ENCODE measurements at regions not wholly inside any gene's neighbourhood (a gene's known extent, or its start where the extent isn't known, plus 50 kb on each side); places are given as distances from the start of the nearest gene placed in this dataset.

- Histone ChIP-seq H3K79me2 (ENCODE audit: insufficient read depth, low read depth) (no peaks in the 10 kb centered on the region), H3K4me3 (IDR thresholded peaks at IDR 0.05; ENCODE audit: insufficient read depth, low read depth, low read length) (no peak overlapping the region), H3K36me3 (ENCODE audit: insufficient read depth) (no peaks in the 10 kb centered on the region), H3K27ac (no peak overlapping the region), H3K9ac (no peak overlapping the region), H4K20me1 (ENCODE audit: insufficient read depth) (no peaks in the 10 kb centered on the region), H3K4me2 (no peak overlapping the region), H3K27me3 (ENCODE audit: insufficient read depth, low read depth) (no peaks in the 10 kb centered on the region), H3K4me1 (ENCODE audit: low read depth, poor library complexity, severe bottlenecking) (peaks cover 24% of the 10 kb centered on the region), H2AFZ (ENCODE audit: low read depth) (no peak overlapping the region)
- no peak for TF ChIP-seq CTCF (conservative IDR thresholded peaks at IDR 0.05; ENCODE audit: low read depth, low read length)
Observed at GRCh38 chr14:89644641-89645040, 227.6 kb upstream of the FOXN3 start.

- Histone ChIP-seq H3K79me2 (ENCODE audit: insufficient read depth, low read depth) (no peaks in the 10 kb centered on the region), H3K4me3 (IDR thresholded peaks at IDR 0.05; ENCODE audit: insufficient read depth, low read depth, low read length) (no peak overlapping the region), H3K36me3 (ENCODE audit: insufficient read depth) (no peaks in the 10 kb centered on the region), H3K4me1 (ENCODE audit: low read depth, poor library complexity, severe bottlenecking) (peaks cover 27% of the 10 kb centered on the region), H3K9ac (0 out of 2 replicates have a peak overlapping the region, but pooled peaks have one; percentile 8), H4K20me1 (ENCODE audit: insufficient read depth) (no peaks in the 10 kb centered on the region), H3K27ac (peak overlapping the region; percentile 52), H2AFZ (ENCODE audit: low read depth) (no peak overlapping the region), H3K27me3 (ENCODE audit: insufficient read depth, low read depth) (no peaks in the 10 kb centered on the region), H3K4me2 (peak overlapping the region; percentile 62)
- no peak for TF ChIP-seq CTCF (conservative IDR thresholded peaks at IDR 0.05; ENCODE audit: low read depth, low read length)
Observed at GRCh38 chr14:89641495-89642175, 224.6 kb upstream of the FOXN3 start.

- Histone ChIP-seq H3K4me2 (no peak overlapping the region), H2AFZ (ENCODE audit: low read depth) (no peak overlapping the region), H3K79me2 (ENCODE audit: insufficient read depth, low read depth) (no peaks in the 10 kb centered on the region), H3K27ac (no peak overlapping the region), H3K27me3 (ENCODE audit: insufficient read depth, low read depth) (no peaks in the 10 kb centered on the region), H3K36me3 (ENCODE audit: insufficient read depth) (no peaks in the 10 kb centered on the region), H3K4me1 (ENCODE audit: low read depth, poor library complexity, severe bottlenecking) (peaks cover 27% of the 10 kb centered on the region), H4K20me1 (ENCODE audit: insufficient read depth) (no peaks in the 10 kb centered on the region), H3K9ac (no peak overlapping the region), H3K4me3 (IDR thresholded peaks at IDR 0.05; ENCODE audit: insufficient read depth, low read depth, low read length) (no peak overlapping the region)
- TF ChIP-seq CTCF (conservative IDR thresholded peaks at IDR 0.05; ENCODE audit: low read depth, low read length), result no peak
Observed at GRCh38 chr14:89640141-89640540, 223.1 kb upstream of the FOXN3 start.

GRCh38 chr14:89639687-89640086 is 222.7 kb upstream of the FOXN3 start:
- Histone ChIP-seq H3K36me3 (ENCODE audit: insufficient read depth) (no peaks in the 10 kb centered on the region), H3K4me1 (ENCODE audit: low read depth, poor library complexity, severe bottlenecking) (peaks cover 27% of the 10 kb centered on the region), H4K20me1 (ENCODE audit: insufficient read depth) (no peaks in the 10 kb centered on the region), H3K27ac (no peak overlapping the region), H2AFZ (ENCODE audit: low read depth) (no peak overlapping the region), H3K79me2 (ENCODE audit: insufficient read depth, low read depth) (no peaks in the 10 kb centered on the region), H3K4me2 (no peak overlapping the region), H3K4me3 (IDR thresholded peaks at IDR 0.05; ENCODE audit: insufficient read depth, low read depth, low read length) (no peak overlapping the region), H3K27me3 (ENCODE audit: insufficient read depth, low read depth) (no peaks in the 10 kb centered on the region), H3K9ac (no peak overlapping the region)
- TF ChIP-seq CTCF (conservative IDR thresholded peaks at IDR 0.05; ENCODE audit: low read depth, low read length), result no peak
